ENCODE measurements at regions not wholly inside any gene's neighbourhood (a gene's known extent, or its start where the extent isn't known, plus 50 kb on each side); places are given as distances from the start of the nearest gene placed in this dataset.

- TF ChIP-seq, protein P1, sequence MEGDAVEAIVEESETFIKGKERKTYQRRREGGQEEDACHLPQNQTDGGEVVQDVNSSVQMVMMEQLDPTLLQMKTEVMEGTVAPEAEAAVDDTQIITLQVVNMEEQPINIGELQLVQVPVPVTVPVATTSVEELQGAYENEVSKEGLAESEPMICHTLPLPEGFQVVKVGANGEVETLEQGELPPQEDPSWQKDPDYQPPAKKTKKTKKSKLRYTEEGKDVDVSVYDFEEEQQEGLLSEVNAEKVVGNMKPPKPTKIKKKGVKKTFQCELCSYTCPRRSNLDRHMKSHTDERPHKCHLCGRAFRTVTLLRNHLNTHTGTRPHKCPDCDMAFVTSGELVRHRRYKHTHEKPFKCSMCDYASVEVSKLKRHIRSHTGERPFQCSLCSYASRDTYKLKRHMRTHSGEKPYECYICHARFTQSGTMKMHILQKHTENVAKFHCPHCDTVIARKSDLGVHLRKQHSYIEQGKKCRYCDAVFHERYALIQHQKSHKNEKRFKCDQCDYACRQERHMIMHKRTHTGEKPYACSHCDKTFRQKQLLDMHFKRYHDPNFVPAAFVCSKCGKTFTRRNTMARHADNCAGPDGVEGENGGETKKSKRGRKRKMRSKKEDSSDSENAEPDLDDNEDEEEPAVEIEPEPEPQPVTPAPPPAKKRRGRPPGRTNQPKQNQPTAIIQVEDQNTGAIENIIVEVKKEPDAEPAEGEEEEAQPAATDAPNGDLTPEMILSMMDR (IDR thresholded peaks at IDR 0.05 in 4 of 5, conservative IDR thresholded peaks at IDR 0.05 in 1 of 5), result no peak
- no peak for TF ChIP-seq POLR2A (IDR thresholded peaks at IDR 0.05)
These were observed 62.5 kb downstream of the FAM43A start for GRCh38 chr3:194748225-194748624.

Data from gastrocnemius medialis (tissue), 4 donors.